GM19395 (cell line): ENCODE measurements at regions not wholly inside any gene's neighbourhood (a gene's known extent, or its start where the extent isn't known, plus 50 kb on each side); places are given as distances from the start of the nearest gene placed in this dataset.
"Not testable (repeated sequence)": the region's sequence is repeated elsewhere in the genome, so short reads cannot be mapped to it uniquely, and the experiment has no call there.

ENCODE experiments used
- ATAC-seq: cut with Tn5 transposase; IDR thresholded peaks from one replicate; pipeline ENCODE4 v1.9.1; 2021; ENCODE audit warnings: mild to moderate bottlenecking, moderate library complexity; ENCODE audit not compliant: unreplicated experiment

- ATAC-seq: no peak
These were observed 95.4 kb upstream of the ANXA1 start for GRCh38 chr9:73056245-73056644.

GRCh38 chr9:73054091-73054490 is 97.6 kb upstream of the ANXA1 start:
- no peak for ATAC-seq

- no peak for ATAC-seq
These were observed 98.1 kb upstream of the ANXA1 start for GRCh38 chr9:73053543-73053942.

GRCh38 chr9:73050887-73051550 is 98.2 kb upstream of the ALDH1A1 start:
- ATAC-seq: no peak

- no peak for ATAC-seq
These were observed 97.4 kb upstream of the ALDH1A1 start for GRCh38 chr9:73050065-73050816.

DNA sequence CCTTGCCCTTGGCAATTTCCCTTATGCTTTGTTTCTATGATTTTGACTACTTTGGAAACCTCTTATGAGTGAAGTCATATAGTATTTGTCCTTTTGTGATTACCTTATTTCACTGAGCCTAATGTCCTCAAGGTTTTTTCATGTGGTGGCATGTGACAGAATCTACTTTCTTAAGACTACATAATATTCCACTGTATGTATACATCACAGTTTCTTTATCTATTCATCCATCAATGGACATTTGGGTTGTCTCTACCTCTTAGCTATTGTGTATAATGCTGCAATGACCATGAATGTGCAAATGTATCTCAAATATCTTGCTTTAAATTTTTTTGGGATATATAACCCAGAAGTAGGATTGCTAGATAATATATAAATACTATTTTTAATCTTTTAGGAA is 96.4 kb upstream of the ALDH1A1 start:
- no peak for ATAC-seq

- no peak for ATAC-seq
These were observed 93.9 kb upstream of the ALDH1A1 start for GRCh38 chr9:73046769-73047168.

DNA sequence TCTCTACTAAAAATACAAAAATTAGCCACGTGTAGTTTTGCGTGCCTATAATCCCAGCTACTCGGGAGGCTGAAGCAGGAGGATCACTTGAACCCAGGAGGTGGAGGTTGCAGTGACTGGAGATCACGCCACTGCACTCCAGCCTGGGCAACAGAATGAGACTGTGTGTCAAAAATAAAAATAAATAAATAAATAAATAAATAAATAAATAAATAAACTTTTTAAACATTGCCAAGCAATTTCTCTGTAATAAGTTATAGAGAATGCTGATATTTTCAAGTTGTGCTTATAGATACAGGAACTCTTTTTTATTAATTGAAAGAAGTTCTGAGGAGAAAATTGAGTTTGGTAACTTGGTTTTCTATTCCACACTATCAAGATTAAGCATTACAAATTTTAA is 91.9 kb upstream of the ALDH1A1 start:
- ATAC-seq: not testable (repeated sequence)

GRCh38 chr9:73042155-73042554 is 89.3 kb upstream of the ALDH1A1 start:
- no peak for ATAC-seq

- no peak for ATAC-seq
These were observed 86.7 kb upstream of the ALDH1A1 start for GRCh38 chr9:73039271-73040263.

DNA sequence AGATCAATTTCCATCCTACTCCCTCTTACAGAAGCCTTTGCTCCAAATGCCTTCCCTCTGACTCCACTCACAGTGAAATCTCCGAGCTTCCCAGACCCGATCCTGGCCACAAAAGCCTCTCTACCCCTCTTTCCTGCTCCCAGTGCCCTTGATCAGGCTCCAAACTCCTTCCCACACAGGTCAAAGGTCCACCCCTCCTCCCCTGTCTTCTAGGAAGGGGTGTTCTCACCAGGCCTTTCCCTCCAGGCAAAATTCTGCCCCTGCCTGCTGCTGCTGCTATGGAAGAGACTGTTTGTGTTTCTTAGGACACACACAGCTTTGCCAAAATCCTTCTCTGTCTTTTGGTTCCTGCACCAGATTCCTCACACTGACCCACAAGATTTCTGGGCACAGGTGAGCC is 85.8 kb upstream of the ALDH1A1 start:
- ATAC-seq: no peak

DNA sequence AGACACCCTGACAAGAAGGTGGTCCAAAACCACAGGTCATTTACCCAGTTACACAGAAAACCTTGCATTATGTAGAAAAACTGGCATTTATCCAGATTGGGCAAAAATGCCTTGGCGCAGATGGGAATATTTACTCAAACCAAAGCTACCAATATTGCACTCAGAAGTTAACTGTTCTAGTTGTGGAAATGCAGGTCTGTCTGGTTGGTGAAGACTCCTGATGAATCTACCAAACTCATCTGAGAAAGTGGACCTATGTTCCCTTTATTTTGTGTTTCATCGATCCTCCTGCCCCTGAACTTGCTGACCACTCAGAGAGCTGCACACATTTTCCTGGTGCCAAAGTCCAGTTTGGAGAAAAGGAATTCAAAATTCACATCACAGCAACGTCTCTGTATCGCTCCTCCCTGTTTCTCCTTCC is 85.2 kb upstream of the ALDH1A1 start:
- ATAC-seq: no peak

GRCh38 chr9:73037613-73038012 is 84.8 kb upstream of the ALDH1A1 start:
- ATAC-seq: no peak

DNA sequence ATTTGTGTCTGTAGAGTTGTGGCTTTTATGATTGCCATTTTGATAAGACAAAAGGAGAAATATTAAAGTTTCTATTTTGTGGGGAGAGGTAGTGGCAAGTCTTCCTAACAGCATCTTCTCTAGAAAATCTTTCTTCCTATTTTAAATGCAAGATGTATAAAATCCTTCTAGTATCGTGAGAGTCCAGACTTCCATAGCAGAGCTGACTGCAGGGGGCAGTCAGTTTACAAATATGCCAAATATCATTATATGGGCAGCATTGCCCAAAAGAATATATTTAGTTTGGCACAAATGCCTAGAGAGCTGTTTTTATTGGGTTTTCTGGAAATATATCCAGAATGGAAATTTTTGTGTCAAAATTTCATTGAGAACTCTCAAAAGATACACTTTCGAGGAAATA is 82.1 kb upstream of the ALDH1A1 start:
- no peak for ATAC-seq

GRCh38 chr9:73031350-73031749 is 78.5 kb upstream of the ALDH1A1 start:
- no peak for ATAC-seq

- no peak for ATAC-seq
These were observed 77.6 kb upstream of the ALDH1A1 start for GRCh38 chr9:73030370-73031030.

GRCh38 chr9:73029346-73029745 is 76.5 kb upstream of the ALDH1A1 start:
- ATAC-seq: no peak

DNA sequence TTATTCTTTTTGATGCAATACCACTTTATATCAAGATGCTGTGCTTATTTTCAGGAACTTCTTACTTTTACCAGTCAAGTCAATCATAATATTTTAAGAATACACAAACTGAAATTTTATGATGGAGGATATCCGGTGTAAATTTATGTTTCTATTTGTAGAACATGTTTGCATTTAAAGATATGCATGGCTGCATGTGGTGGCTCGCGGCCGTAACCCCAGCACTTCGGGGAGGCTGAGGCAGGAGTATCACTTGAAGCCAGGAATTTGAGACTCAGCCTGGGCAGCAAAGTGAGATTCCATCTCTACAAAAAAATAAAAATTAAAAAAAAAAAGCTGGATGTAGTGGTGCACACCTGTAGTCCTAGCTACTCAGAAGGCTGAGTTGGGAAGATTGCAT is 73.5 kb upstream of the ALDH1A1 start:
- no peak for ATAC-seq

DNA sequence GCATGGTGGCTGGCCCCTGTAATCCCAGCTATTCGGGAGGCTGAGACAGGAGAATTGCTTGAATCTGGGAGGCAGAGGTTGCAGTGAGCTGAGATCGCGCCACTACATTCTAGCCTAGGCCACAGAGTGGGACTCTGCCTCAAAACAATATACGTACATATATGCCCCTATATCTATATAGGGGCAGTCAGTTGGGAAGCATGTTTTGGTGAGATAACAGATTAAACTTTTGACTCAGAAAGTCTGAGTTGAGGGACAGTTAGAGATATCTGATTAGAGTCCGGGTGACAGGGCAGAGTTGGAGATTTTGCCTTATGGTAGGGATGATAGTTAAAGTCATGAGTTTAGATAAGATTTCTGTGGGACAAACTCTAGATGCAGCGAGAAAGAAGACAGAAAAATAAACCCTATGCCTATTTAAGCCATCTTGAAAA is 71.8 kb upstream of the ALDH1A1 start:
- ATAC-seq: no peak

DNA sequence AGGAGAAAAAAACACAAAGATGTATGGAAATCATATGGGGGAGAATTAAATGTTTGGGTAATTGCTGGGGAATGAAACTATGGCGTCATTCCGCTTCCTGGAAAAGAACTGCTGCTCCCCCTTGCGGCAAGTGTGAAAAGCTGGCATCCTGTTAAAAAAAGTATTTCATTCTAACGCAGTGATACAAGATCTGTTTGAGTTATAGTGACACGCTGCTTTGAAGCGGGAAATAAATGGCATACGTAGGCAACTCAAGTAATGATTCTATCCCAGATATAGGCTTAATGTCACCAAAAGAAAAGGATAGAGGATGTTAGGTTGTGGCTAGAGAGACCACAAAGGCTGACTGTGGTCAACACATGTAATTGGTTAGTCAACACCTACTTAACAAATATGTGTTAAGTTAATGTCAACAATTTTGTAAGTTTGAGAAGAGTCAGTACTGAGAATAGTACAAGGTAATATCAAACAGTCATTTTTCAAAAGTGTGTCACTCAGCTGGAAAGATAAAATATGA is 70.2 kb upstream of the ALDH1A1 start:
- peak; percentile 76 for ATAC-seq

GRCh38 chr9:73022353-73022752 is 69.5 kb upstream of the ALDH1A1 start:
- no peak for ATAC-seq
